CD4-positive, CD25-positive, alpha-beta regulatory T cell (primary cell): ENCODE measurements at regions not wholly inside any gene's neighbourhood (a gene's known extent, or its start where the extent isn't known, plus 50 kb on each side); places are given as distances from the start of the nearest gene placed in this dataset.

Experiments used
- ATAC-seq, 2 donors: fragments of 150-1000 bp; cut with Tn5 transposase; one replicate each; pipeline ENCODE4 v1.10.0; 2021; ENCODE audit warnings: low read depth in 2 of 2, moderate number of reproducible peaks in 2 of 2, moderate library complexity in 1 of 2
- DNase-seq, 3 donors: peaks; one replicate each; pipeline versions ENCODE4 v3.0.0 to v3.0.0-alpha.2; 2012 to 2022; ENCODE audit warnings: mixed read lengths in 1 of 3
- H3K27ac ChIP-seq: one replicate; pipeline ENCODE4 v1.7.0; 2013; ENCODE audit warnings: mild to moderate bottlenecking, low read length; ENCODE audit not compliant: insufficient read depth, poor library complexity, severe bottlenecking
- H3K27me3 ChIP-seq: one replicate; pipeline ENCODE4 v1.7.0; 2013; ENCODE audit warnings: low read length; ENCODE audit not compliant: control insufficient read depth, insufficient read depth
- H3K36me3 ChIP-seq: one replicate; pipeline ENCODE4 v1.7.0; 2013; ENCODE audit warnings: mild to moderate bottlenecking, low read length, moderate library complexity; ENCODE audit not compliant: control insufficient read depth, insufficient read depth
- H3K4me1 ChIP-seq: 2 replicates; pipeline ENCODE4 v1.7.0; 2013; ENCODE audit warnings: mild to moderate bottlenecking, low read length; ENCODE audit not compliant: insufficient read depth, control insufficient read depth, poor library complexity, severe bottlenecking
- H3K4me3 ChIP-seq: one replicate; pipeline ENCODE4 v1.7.0; 2013; ENCODE audit warnings: low read depth, mild to moderate bottlenecking, low read length, moderate library complexity
- H3K9me3 ChIP-seq, 2 experiments: 1 replicate in 1 of 2; 2 replicates in 1 of 2; pipeline ENCODE4 v1.7.0; 2013; ENCODE audit warnings: low read length in 2 of 2, mild to moderate bottlenecking in 1 of 2, moderate library complexity in 1 of 2; ENCODE audit not compliant: control insufficient read depth in 2 of 2
- H3K27ac Mint-ChIP-seq, 3 donors: one replicate each; pipeline ENCODE4 v1.8.0; 2020 to 2022; ENCODE audit warnings: mild to moderate bottlenecking in 3 of 3, mixed read lengths in 3 of 3, moderate library complexity in 2 of 3
- H3K27me3 Mint-ChIP-seq: one replicate; pipeline ENCODE4 v1.8.0; 2022; ENCODE audit warnings: mild to moderate bottlenecking, mixed read lengths
- H3K36me3 Mint-ChIP-seq: one replicate; pipeline ENCODE4 v1.8.0; 2020; ENCODE audit warnings: mixed read lengths
- H3K4me1 Mint-ChIP-seq, 4 donors: one replicate each; pipeline ENCODE4 v1.8.0; 2020 to 2022; ENCODE audit warnings: mixed read lengths in 4 of 4, mild to moderate bottlenecking in 1 of 4
- H3K4me3 Mint-ChIP-seq, 4 donors: one replicate each; pipeline ENCODE4 v1.8.0; 2020 to 2022; ENCODE audit warnings: mild to moderate bottlenecking in 4 of 4, mixed read lengths in 4 of 4, moderate library complexity in 3 of 4
- H3K9me3 Mint-ChIP-seq, 7 donors: one replicate each; pipeline ENCODE4 v1.8.0; 2020 to 2022; ENCODE audit warnings: mixed read lengths in 7 of 7, mild to moderate bottlenecking in 3 of 7, moderate library complexity in 2 of 7

- H3K36me3 ChIP-seq: no peaks in the 10 kb centered on the region
- ATAC-seq (no peak), DNase-seq (no peak)
- no peaks in the 10 kb centered on the region for H3K9me3 ChIP-seq
- peaks cover 2% of the 10 kb centered on the region for H3K27me3 ChIP-seq
- Mint-ChIP-seq H3K27me3 (peaks cover 10% of the 10 kb centered on the region), H3K27ac (no peak overlapping the region), H3K36me3 (no peaks in the 10 kb centered on the region), H3K9me3 (peaks cover 0 to 2% (median 0%) of the 10 kb centered on the region in 7 donors), H3K4me1 (peaks cover 0 to 10% (median 0%) of the 10 kb centered on the region in 4 donors), H3K4me3 (no peak overlapping the region)
- no peak overlapping the region for H3K27ac ChIP-seq
- no peaks in the 10 kb centered on the region for H3K4me1 ChIP-seq
- no peak overlapping the region for H3K4me3 ChIP-seq
Observed at GRCh38 chr7:106181658-106182265, 69.7 kb upstream of the SYPL1 start.

GRCh38 chr7:106180721-106181120, 68.6 kb upstream of the SYPL1 start:
- Mint-ChIP-seq H3K27ac (no peak overlapping the region), H3K4me1 (peaks cover 0 to 10% (median 0%) of the 10 kb centered on the region in 4 donors), H3K36me3 (no peaks in the 10 kb centered on the region), H3K9me3 (no peaks in the 10 kb centered on the region), H3K27me3 (peaks cover 16% of the 10 kb centered on the region), H3K4me3 (no peak overlapping the region)
- no peaks in the 10 kb centered on the region for H3K9me3 ChIP-seq
- H3K4me1 ChIP-seq: no peaks in the 10 kb centered on the region
- peaks cover 2% of the 10 kb centered on the region for H3K27me3 ChIP-seq
- ATAC-seq: no peak
- H3K27ac ChIP-seq: no peak overlapping the region
- H3K4me3 ChIP-seq: no peak overlapping the region
- no peak for DNase-seq
- H3K36me3 ChIP-seq: no peaks in the 10 kb centered on the region

- DNase-seq: no peak
- Histone ChIP-seq H3K36me3 (no peaks in the 10 kb centered on the region), H3K4me3 (no peak overlapping the region), H3K27ac (no peak overlapping the region), H3K4me1 (no peaks in the 10 kb centered on the region), H3K27me3 (peaks cover 2% of the 10 kb centered on the region), H3K9me3 (no peaks in the 10 kb centered on the region)
- Mint-ChIP-seq H3K4me3 (no peak overlapping the region), H3K27ac (no peak overlapping the region), H3K27me3 (peaks cover 16% of the 10 kb centered on the region), H3K4me1 (peaks cover 0 to 10% (median 0%) of the 10 kb centered on the region in 4 donors), H3K36me3 (no peaks in the 10 kb centered on the region), H3K9me3 (no peaks in the 10 kb centered on the region)
- no peak for ATAC-seq
Observed at GRCh38 chr7:106179256-106179655, 67.1 kb upstream of the SYPL1 start.

GRCh38 chr7:106178593-106179134, 66.6 kb upstream of the SYPL1 start:
- H3K4me1 Mint-ChIP-seq: peaks cover 0 to 5% (median 0%) of the 10 kb centered on the region in 4 donors
- H3K27me3 Mint-ChIP-seq: peaks cover 18% of the 10 kb centered on the region
- Histone ChIP-seq H3K4me3 (no peak overlapping the region), H3K4me1 (no peaks in the 10 kb centered on the region), H3K36me3 (no peaks in the 10 kb centered on the region), H3K27ac (no peak overlapping the region), H3K9me3 (no peaks in the 10 kb centered on the region), H3K27me3 (peaks cover 2% of the 10 kb centered on the region)
- H3K27ac Mint-ChIP-seq: no peak overlapping the region
- H3K36me3 Mint-ChIP-seq: no peaks in the 10 kb centered on the region
- DNase-seq (peak in 1 of 3 donors; percentile 13), ATAC-seq (no peak)
- H3K9me3 Mint-ChIP-seq: no peaks in the 10 kb centered on the region
- no peak overlapping the region for H3K4me3 Mint-ChIP-seq

- H3K9me3 ChIP-seq: no peaks in the 10 kb centered on the region
- ATAC-seq (no peak), DNase-seq (no peak)
- Mint-ChIP-seq H3K36me3 (no peaks in the 10 kb centered on the region), H3K27me3 (peaks cover 25% of the 10 kb centered on the region), H3K9me3 (no peaks in the 10 kb centered on the region), H3K4me3 (no peak overlapping the region), H3K27ac (peak overlapping the region in 1 of 3 donors; percentile 49), H3K4me1 (peaks cover 0 to 3% (median 0%) of the 10 kb centered on the region in 4 donors)
- no peak overlapping the region for H3K4me3 ChIP-seq
- no peak overlapping the region for H3K27ac ChIP-seq
- no peaks in the 10 kb centered on the region for H3K4me1 ChIP-seq
- peaks cover 2% of the 10 kb centered on the region for H3K27me3 ChIP-seq
- no peaks in the 10 kb centered on the region for H3K36me3 ChIP-seq
Observed at GRCh38 chr7:106177738-106178592, 65.9 kb upstream of the SYPL1 start.

GRCh38 chr7:106177300-106177690, 65.2 kb upstream of the SYPL1 start:
- Mint-ChIP-seq H3K9me3 (no peaks in the 10 kb centered on the region), H3K27ac (no peak overlapping the region), H3K27me3 (peaks cover 30% of the 10 kb centered on the region), H3K36me3 (no peaks in the 10 kb centered on the region), H3K4me3 (no peak overlapping the region), H3K4me1 (no peaks in the 10 kb centered on the region)
- DNase-seq (no peak), ATAC-seq (no peak)
- Histone ChIP-seq H3K36me3 (no peaks in the 10 kb centered on the region), H3K27me3 (peaks cover 2% of the 10 kb centered on the region), H3K9me3 (no peaks in the 10 kb centered on the region), H3K4me1 (no peaks in the 10 kb centered on the region), H3K4me3 (no peak overlapping the region), H3K27ac (no peak overlapping the region)

- Histone ChIP-seq H3K36me3 (no peaks in the 10 kb centered on the region), H3K4me1 (no peaks in the 10 kb centered on the region), H3K9me3 (no peaks in the 10 kb centered on the region), H3K4me3 (no peak overlapping the region), H3K27me3 (peaks cover 2% of the 10 kb centered on the region), H3K27ac (no peak overlapping the region)
- peaks cover 30% of the 10 kb centered on the region for H3K27me3 Mint-ChIP-seq
- no peaks in the 10 kb centered on the region for H3K9me3 Mint-ChIP-seq
- H3K27ac Mint-ChIP-seq: no peak overlapping the region
- DNase-seq (peak; percentile 48 to 58 (median 54)), ATAC-seq (peak; percentile 74 to 86)
- H3K36me3 Mint-ChIP-seq: no peaks in the 10 kb centered on the region
- H3K4me3 Mint-ChIP-seq: no peak overlapping the region
- H3K4me1 Mint-ChIP-seq: no peaks in the 10 kb centered on the region
Observed at GRCh38 chr7:106176414-106177299, 64.5 kb upstream of the SYPL1 start.
